ENCODE measurements at regions not wholly inside any gene's neighbourhood (a gene's known extent, or its start where the extent isn't known, plus 50 kb on each side); places are given as distances from the start of the nearest gene placed in this dataset.

DNA sequence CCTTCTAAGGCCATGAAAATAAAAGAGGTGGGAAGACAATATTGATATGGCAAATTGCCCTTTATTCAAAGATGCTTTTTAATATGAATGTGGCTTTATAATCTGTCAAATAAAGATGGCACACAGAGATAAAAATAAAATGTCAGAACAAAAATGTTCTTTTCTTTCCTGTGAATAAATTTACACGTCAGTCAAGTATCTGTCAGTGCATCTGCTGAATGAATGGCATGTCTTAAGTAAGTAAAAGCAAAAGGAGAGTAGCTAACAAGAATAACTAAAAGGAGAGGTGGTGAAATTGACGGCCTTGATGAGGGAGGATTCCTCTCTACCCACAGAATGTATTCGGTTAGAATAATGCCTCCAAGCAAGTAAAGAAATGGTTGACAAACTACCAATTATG lies 1021.7 kb upstream of the GBE1 start:
- H4K20me1 ChIP-seq (ENCODE audit: control insufficient read depth, extremely low read depth, insufficient read depth, low read length) = no peaks in the 10 kb centered on the region
- H2AFZ ChIP-seq (ENCODE audit: control insufficient read depth, low read length) = no peak overlapping the region
- FAIRE-seq (no peak), DNase-seq (ENCODE audit: low read depth, low spot score) (no peak)
- no peaks in the 10 kb centered on the region for H3K4me1 ChIP-seq (ENCODE audit: control insufficient read depth, extremely low read depth, insufficient read depth, low read length)
- H3K4me3 ChIP-seq (ENCODE audit: control insufficient read depth in 2 of 3, extremely low read depth in 1 of 3, insufficient read depth in 2 of 3, low read depth in 1 of 3, low read length in 3 of 3) = no peak overlapping the region
- no peak overlapping the region for H3K27ac ChIP-seq (ENCODE audit: control insufficient read depth, insufficient read depth, low read length)
- no peak overlapping the region for H3K4me2 ChIP-seq (ENCODE audit: control insufficient read depth, extremely low read depth, insufficient read depth, low read depth, low read length)
- H3K79me2 ChIP-seq (ENCODE audit: control insufficient read depth, insufficient read depth, low read length) = no peaks in the 10 kb centered on the region
- no peaks in the 10 kb centered on the region for H3K9me1 ChIP-seq (ENCODE audit: control insufficient read depth, extremely low read depth, insufficient read depth, low read length)
- H3K9ac ChIP-seq (ENCODE audit: control insufficient read depth, extremely low read depth, insufficient read depth, low read length) = no peak overlapping the region
- H3K36me3 ChIP-seq (ENCODE audit: control insufficient read depth in 2 of 2, extremely low read depth in 1 of 2, insufficient read depth in 2 of 2, low read length in 2 of 2) = no peaks in the 10 kb centered on the region
- dilution Hi-C loops (cut with MboI; ENCODE audit: extremely low pct_ligation_motif_present, low sequenced_read_pairs) = no loop called here
- H3K27me3 ChIP-seq (ENCODE audit: control insufficient read depth, extremely low read depth, insufficient read depth, low read length) = no peaks in the 10 kb centered on the region
- no peaks in the 10 kb centered on the region for H3K9me3 ChIP-seq (ENCODE audit: control insufficient read depth, low read depth, low read length)
- TF ChIP-seq CTCF (optimal IDR thresholded peaks at IDR 0.05 in 1 of 3, IDR thresholded peaks at IDR 0.05 in 1 of 3, conservative IDR thresholded peaks at IDR 0.05 in 1 of 3; ENCODE audit: extremely low read depth in 1 of 3, insufficient read depth in 2 of 3, low read length in 3 of 3) = no peak
- no peak for TF ChIP-seq EZH2 (IDR thresholded peaks at IDR 0.05; ENCODE audit: low read length)

DNA sequence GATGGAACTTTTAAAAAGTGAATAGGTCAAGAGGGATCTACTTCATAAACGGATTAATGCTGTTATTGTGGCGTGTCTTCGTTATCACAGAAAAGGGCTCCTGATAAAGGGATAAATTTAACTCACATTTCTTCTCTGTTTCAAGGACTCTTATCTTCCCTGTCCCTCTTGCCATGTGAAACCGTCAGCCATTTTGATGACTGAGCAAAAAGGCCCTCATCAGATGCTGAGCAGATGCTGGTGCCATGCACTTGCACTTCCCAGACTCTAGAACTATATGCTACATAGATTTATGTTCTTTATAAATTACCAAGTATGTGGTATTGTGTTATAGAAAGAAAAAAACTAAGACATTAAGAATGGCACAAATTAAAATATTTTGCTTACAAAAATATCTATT lies 1011.8 kb upstream of the GBE1 start:
- Histone ChIP-seq H3K36me3 (ENCODE audit: control insufficient read depth in 2 of 2, extremely low read depth in 1 of 2, insufficient read depth in 2 of 2, low read length in 2 of 2) (no peaks in the 10 kb centered on the region), H3K9ac (ENCODE audit: control insufficient read depth, extremely low read depth, insufficient read depth, low read length) (no peak overlapping the region), H4K20me1 (ENCODE audit: control insufficient read depth, extremely low read depth, insufficient read depth, low read length) (no peaks in the 10 kb centered on the region), H3K9me1 (ENCODE audit: control insufficient read depth, extremely low read depth, insufficient read depth, low read length) (no peaks in the 10 kb centered on the region), H3K27ac (ENCODE audit: control insufficient read depth, insufficient read depth, low read length) (no peak overlapping the region), H3K79me2 (ENCODE audit: control insufficient read depth, insufficient read depth, low read length) (no peaks in the 10 kb centered on the region), H3K4me2 (ENCODE audit: control insufficient read depth, extremely low read depth, insufficient read depth, low read depth, low read length) (no peak overlapping the region), H2AFZ (ENCODE audit: control insufficient read depth, low read length) (no peak overlapping the region), H3K4me3 (ENCODE audit: control insufficient read depth in 2 of 3, extremely low read depth in 1 of 3, insufficient read depth in 2 of 3, low read depth in 1 of 3, low read length in 3 of 3) (no peak overlapping the region), H3K4me1 (ENCODE audit: control insufficient read depth, extremely low read depth, insufficient read depth, low read length) (no peaks in the 10 kb centered on the region), H3K27me3 (ENCODE audit: control insufficient read depth, extremely low read depth, insufficient read depth, low read length) (no peaks in the 10 kb centered on the region), H3K9me3 (ENCODE audit: control insufficient read depth, low read depth, low read length) (no peaks in the 10 kb centered on the region)
- TF ChIP-seq CTCF (optimal IDR thresholded peaks at IDR 0.05 in 1 of 3, IDR thresholded peaks at IDR 0.05 in 1 of 3, conservative IDR thresholded peaks at IDR 0.05 in 1 of 3; ENCODE audit: extremely low read depth in 1 of 3, insufficient read depth in 2 of 3, low read length in 3 of 3) (no peak), EZH2 (IDR thresholded peaks at IDR 0.05; ENCODE audit: low read length) (no peak)
- dilution Hi-C loops (cut with MboI; ENCODE audit: extremely low pct_ligation_motif_present, low sequenced_read_pairs) = no loop called here
- FAIRE-seq = no peak
- no peak for DNase-seq (ENCODE audit: low read depth, low spot score)

All from keratinocyte (primary cell).